ENCODE measurements at regions not wholly inside any gene's neighbourhood (a gene's known extent, or its start where the extent isn't known, plus 50 kb on each side); places are given as distances from the start of the nearest gene placed in this dataset.
"Not testable (repeated sequence)": the region's sequence is repeated elsewhere in the genome, so short reads cannot be mapped to it uniquely, and the experiment has no call there.

DNA sequence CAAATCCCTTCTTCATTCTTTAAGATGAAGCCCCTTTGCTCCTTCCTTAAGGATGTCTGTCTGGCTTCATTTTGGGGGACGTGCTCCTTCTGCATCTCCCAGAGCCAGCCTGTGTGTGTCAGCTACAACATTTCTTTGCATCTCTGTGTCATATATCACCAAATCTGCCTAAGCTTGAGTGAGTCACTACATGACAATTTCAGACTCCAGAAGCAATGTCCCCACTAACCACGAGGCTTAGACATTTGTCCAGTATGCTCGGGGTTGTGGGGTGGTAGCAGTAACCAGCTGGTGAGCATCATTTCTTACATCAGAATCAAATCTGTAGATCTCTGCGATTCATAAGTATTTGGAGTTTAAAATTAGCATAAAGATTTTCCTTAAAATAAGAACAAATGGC, 54.1 kb upstream of the USP14 start:
- not testable (repeated sequence) for H3K4me3 ChIP-seq (ENCODE audit: insufficient read depth, low read depth, low read length); H3K36me3 Mint-ChIP-seq (ENCODE audit: low read depth, unreplicated experiment); H3K79me2 ChIP-seq (ENCODE audit: insufficient read depth, low read length); H3K27me3 Mint-ChIP-seq (ENCODE audit: low read depth, unreplicated experiment); H4K20me1 ChIP-seq (ENCODE audit: insufficient read depth, low read length); H3K9ac ChIP-seq (ENCODE audit: low read length); H2AFZ ChIP-seq (ENCODE audit: low read depth, low read length); FAIRE-seq; H3K4me3 Mint-ChIP-seq (ENCODE audit: unreplicated experiment); H3K4me1 ChIP-seq (ENCODE audit: insufficient read depth, low read length); H3K27me3 ChIP-seq (ENCODE audit: insufficient read depth, low read length); H3K27ac ChIP-seq (ENCODE audit: low read depth, low read length); H3K4me2 ChIP-seq (ENCODE audit: low read length); H3K36me3 ChIP-seq (ENCODE audit: insufficient read depth, low read length); H3K4me1 Mint-ChIP-seq (ENCODE audit: low read depth, unreplicated experiment); H3K9me3 ChIP-seq (ENCODE audit: insufficient read depth, low read depth, low read length); DNase-seq (ENCODE audit: low read depth)
- Mint-ChIP-seq H3K9me3 (ENCODE audit: unreplicated experiment) (peaks cover 23% of the 10 kb centered on the region), H3K27ac (ENCODE audit: unreplicated experiment) (peak overlapping the region; percentile 79)

DNA sequence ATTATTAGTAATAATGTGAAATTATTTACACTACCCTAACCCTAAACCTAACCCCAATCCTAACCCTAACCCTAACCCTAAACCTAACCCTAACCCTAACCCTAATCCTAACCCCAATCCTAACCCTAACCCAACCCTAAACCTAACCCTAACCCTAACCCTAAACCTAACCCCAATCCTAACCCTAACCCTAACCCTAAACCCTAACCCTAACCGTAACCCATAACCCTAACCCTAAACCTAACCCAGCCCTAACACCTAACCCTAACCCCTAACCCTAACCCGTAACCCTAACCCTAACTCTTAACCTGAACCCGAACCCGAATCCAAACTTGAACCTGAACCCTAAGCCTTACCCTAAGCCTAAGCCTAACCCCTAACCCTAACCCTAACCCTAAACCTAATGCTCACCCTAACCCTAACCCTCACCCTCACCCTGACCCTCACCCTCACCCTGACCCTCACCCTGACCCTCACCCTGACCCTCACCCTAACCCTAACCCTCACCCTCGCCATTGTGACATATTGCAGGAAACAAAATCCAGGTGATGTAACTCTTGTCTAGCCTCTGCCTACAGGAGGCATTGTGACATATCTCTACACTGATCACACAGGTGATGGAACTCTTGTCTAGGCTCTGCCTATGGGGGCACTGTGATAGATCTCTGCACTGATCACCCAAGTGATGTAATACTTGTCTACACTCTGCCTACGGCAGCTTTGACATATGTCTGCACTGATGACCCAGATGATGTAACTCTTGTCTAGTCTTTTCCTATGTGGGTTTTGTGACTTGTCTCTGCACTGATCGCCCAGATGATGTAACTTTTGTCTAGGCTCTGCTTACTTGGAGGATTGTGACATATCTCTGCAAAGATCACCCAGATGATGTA, 53.0 kb upstream of the USP14 start:
- H3K4me2 ChIP-seq (ENCODE audit: low read length); H3K27me3 ChIP-seq (ENCODE audit: insufficient read depth, low read length); H3K79me2 ChIP-seq (ENCODE audit: insufficient read depth, low read length); H3K27ac ChIP-seq (ENCODE audit: low read depth, low read length); H3K4me3 Mint-ChIP-seq (ENCODE audit: unreplicated experiment); H3K9ac ChIP-seq (ENCODE audit: low read length); H3K9me3 ChIP-seq (ENCODE audit: insufficient read depth, low read depth, low read length); H4K20me1 ChIP-seq (ENCODE audit: insufficient read depth, low read length); H3K36me3 Mint-ChIP-seq (ENCODE audit: low read depth, unreplicated experiment); H3K36me3 ChIP-seq (ENCODE audit: insufficient read depth, low read length); H3K4me1 Mint-ChIP-seq (ENCODE audit: low read depth, unreplicated experiment); H3K4me3 ChIP-seq (ENCODE audit: insufficient read depth, low read depth, low read length); H2AFZ ChIP-seq (ENCODE audit: low read depth, low read length); FAIRE-seq; H3K27ac Mint-ChIP-seq (ENCODE audit: unreplicated experiment); DNase-seq (ENCODE audit: low read depth); H3K27me3 Mint-ChIP-seq (ENCODE audit: low read depth, unreplicated experiment); H3K4me1 ChIP-seq (ENCODE audit: insufficient read depth, low read length): not testable (repeated sequence)
- H3K9me3 Mint-ChIP-seq (ENCODE audit: unreplicated experiment): peaks cover 33% of the 10 kb centered on the region

- H3K9ac ChIP-seq (ENCODE audit: low read length); H3K27me3 Mint-ChIP-seq (ENCODE audit: low read depth, unreplicated experiment); H3K79me2 ChIP-seq (ENCODE audit: insufficient read depth, low read length); H3K27me3 ChIP-seq (ENCODE audit: insufficient read depth, low read length); H3K4me3 ChIP-seq (ENCODE audit: insufficient read depth, low read depth, low read length); H3K27ac Mint-ChIP-seq (ENCODE audit: unreplicated experiment); H2AFZ ChIP-seq (ENCODE audit: low read depth, low read length); DNase-seq (ENCODE audit: low read depth); H3K4me1 Mint-ChIP-seq (ENCODE audit: low read depth, unreplicated experiment); H3K36me3 ChIP-seq (ENCODE audit: insufficient read depth, low read length); H3K36me3 Mint-ChIP-seq (ENCODE audit: low read depth, unreplicated experiment); H3K9me3 ChIP-seq (ENCODE audit: insufficient read depth, low read depth, low read length); H3K4me2 ChIP-seq (ENCODE audit: low read length); H3K4me1 ChIP-seq (ENCODE audit: insufficient read depth, low read length); H3K27ac ChIP-seq (ENCODE audit: low read depth, low read length); H4K20me1 ChIP-seq (ENCODE audit: insufficient read depth, low read length); H3K4me3 Mint-ChIP-seq (ENCODE audit: unreplicated experiment); FAIRE-seq: not testable (repeated sequence)
- H3K9me3 Mint-ChIP-seq (ENCODE audit: unreplicated experiment): peaks cover 34% of the 10 kb centered on the region
These were observed 52.1 kb upstream of the USP14 start for GRCh38 chr18:106054-106851.

GRCh38 chr18:106868-107384, 51.4 kb upstream of the USP14 start:
- H3K27me3 ChIP-seq (ENCODE audit: insufficient read depth, low read length); FAIRE-seq; H3K36me3 Mint-ChIP-seq (ENCODE audit: low read depth, unreplicated experiment); H3K27me3 Mint-ChIP-seq (ENCODE audit: low read depth, unreplicated experiment); H3K27ac ChIP-seq (ENCODE audit: low read depth, low read length); H3K4me3 ChIP-seq (ENCODE audit: insufficient read depth, low read depth, low read length); H2AFZ ChIP-seq (ENCODE audit: low read depth, low read length); H3K79me2 ChIP-seq (ENCODE audit: insufficient read depth, low read length); H4K20me1 ChIP-seq (ENCODE audit: insufficient read depth, low read length); H3K9me3 ChIP-seq (ENCODE audit: insufficient read depth, low read depth, low read length); H3K4me1 ChIP-seq (ENCODE audit: insufficient read depth, low read length); H3K36me3 ChIP-seq (ENCODE audit: insufficient read depth, low read length); H3K4me3 Mint-ChIP-seq (ENCODE audit: unreplicated experiment); DNase-seq (ENCODE audit: low read depth); H3K9ac ChIP-seq (ENCODE audit: low read length); H3K4me1 Mint-ChIP-seq (ENCODE audit: low read depth, unreplicated experiment); H3K4me2 ChIP-seq (ENCODE audit: low read length): not testable (repeated sequence)
- peak overlapping the region; percentile 14 for H3K27ac Mint-ChIP-seq (ENCODE audit: unreplicated experiment)
- peaks cover 34% of the 10 kb centered on the region for H3K9me3 Mint-ChIP-seq (ENCODE audit: unreplicated experiment)

- H4K20me1 ChIP-seq (ENCODE audit: insufficient read depth, low read length); H3K27ac ChIP-seq (ENCODE audit: low read depth, low read length); DNase-seq (ENCODE audit: low read depth); H3K36me3 ChIP-seq (ENCODE audit: insufficient read depth, low read length); H3K9me3 ChIP-seq (ENCODE audit: insufficient read depth, low read depth, low read length); H3K9ac ChIP-seq (ENCODE audit: low read length); FAIRE-seq; H3K4me3 ChIP-seq (ENCODE audit: insufficient read depth, low read depth, low read length); H3K4me3 Mint-ChIP-seq (ENCODE audit: unreplicated experiment); H3K27me3 ChIP-seq (ENCODE audit: insufficient read depth, low read length); H3K27me3 Mint-ChIP-seq (ENCODE audit: low read depth, unreplicated experiment); H3K4me1 Mint-ChIP-seq (ENCODE audit: low read depth, unreplicated experiment); H3K36me3 Mint-ChIP-seq (ENCODE audit: low read depth, unreplicated experiment); H3K4me2 ChIP-seq (ENCODE audit: low read length); H3K4me1 ChIP-seq (ENCODE audit: insufficient read depth, low read length); H3K79me2 ChIP-seq (ENCODE audit: insufficient read depth, low read length); H2AFZ ChIP-seq (ENCODE audit: low read depth, low read length): not testable (repeated sequence)
- peaks cover 34% of the 10 kb centered on the region for H3K9me3 Mint-ChIP-seq (ENCODE audit: unreplicated experiment)
- H3K27ac Mint-ChIP-seq (ENCODE audit: unreplicated experiment): peak overlapping the region; percentile 14
These were observed 50.9 kb upstream of the USP14 start for GRCh38 chr18:107464-107863.
